ENCODE measurements at regions not wholly inside any gene's neighbourhood (a gene's known extent, or its start where the extent isn't known, plus 50 kb on each side); places are given as distances from the start of the nearest gene placed in this dataset.

GRCh38 chr1:186540521-186540920 is 79.6 kb upstream of the PDC start:
- no peak for FAIRE-seq

GRCh38 chr1:186536273-186536890 is 75.5 kb upstream of the PDC start:
- intact Hi-C loops (cut with DNase I) = no loop called here
- H3K27ac ChIP-seq (ENCODE audit: low read depth in 2 of 2, low read length in 2 of 2) = no peak overlapping the region
- no peaks in the 10 kb centered on the region for H3K27me3 ChIP-seq (ENCODE audit: control insufficient read depth, insufficient read depth, low read length)
- H3K36me3 ChIP-seq (ENCODE audit: control insufficient read depth in 2 of 3, insufficient read depth in 3 of 3, low read length in 3 of 3) = no peaks in the 10 kb centered on the region
- no peaks in the 10 kb centered on the region for H3K4me1 ChIP-seq (ENCODE audit: control insufficient read depth in 2 of 3, insufficient read depth in 2 of 3, low read depth in 1 of 3, low read length in 3 of 3)
- H3K9ac ChIP-seq (ENCODE audit: low read length in 3 of 3) = no peak overlapping the region
- H3K4me3 ChIP-seq (ENCODE audit: low read length in 3 of 3) = no peak overlapping the region
- FAIRE-seq = no peak
- no peaks in the 10 kb centered on the region for H3K9me3 ChIP-seq (ENCODE audit: control insufficient read depth in 2 of 3, insufficient read depth in 1 of 3, low read length in 3 of 3)
- TF ChIP-seq CTCF (IDR thresholded peaks at IDR 0.05; ENCODE audit: borderline replicate concordance, extremely low read depth, insufficient read depth) = no peak
- DNase-seq = no peak

More at GRCh38 chr1:186540521-186540920, 79.6 kb upstream of the PDC start:
- Histone ChIP-seq H3K9ac (ENCODE audit: low read length in 3 of 3) (no peak overlapping the region), H3K36me3 (ENCODE audit: control insufficient read depth in 2 of 3, insufficient read depth in 3 of 3, low read length in 3 of 3) (no peaks in the 10 kb centered on the region), H3K27me3 (ENCODE audit: control insufficient read depth, insufficient read depth, low read length) (no peaks in the 10 kb centered on the region), H3K27ac (ENCODE audit: low read depth in 2 of 2, low read length in 2 of 2) (no peak overlapping the region), H3K9me3 (ENCODE audit: control insufficient read depth in 2 of 3, insufficient read depth in 1 of 3, low read length in 3 of 3) (no peaks in the 10 kb centered on the region), H3K4me1 (ENCODE audit: control insufficient read depth in 2 of 3, insufficient read depth in 2 of 3, low read depth in 1 of 3, low read length in 3 of 3) (no peaks in the 10 kb centered on the region), H3K4me3 (ENCODE audit: low read length in 3 of 3) (no peak overlapping the region)
- no peak for TF ChIP-seq CTCF (IDR thresholded peaks at IDR 0.05; ENCODE audit: borderline replicate concordance, extremely low read depth, insufficient read depth)
- no peak for DNase-seq
- intact Hi-C loops (cut with DNase I) = no loop called here

- intact Hi-C loops (cut with DNase I) = no loop called here
- H3K36me3 ChIP-seq (ENCODE audit: control insufficient read depth in 2 of 3, insufficient read depth in 3 of 3, low read length in 3 of 3) = no peaks in the 10 kb centered on the region
- no peak for DNase-seq
- FAIRE-seq = no peak
- H3K9ac ChIP-seq (ENCODE audit: low read length in 3 of 3) = no peak overlapping the region
- no peaks in the 10 kb centered on the region for H3K4me1 ChIP-seq (ENCODE audit: control insufficient read depth in 2 of 3, insufficient read depth in 2 of 3, low read depth in 1 of 3, low read length in 3 of 3)
- TF ChIP-seq CTCF (IDR thresholded peaks at IDR 0.05; ENCODE audit: borderline replicate concordance, extremely low read depth, insufficient read depth) = no peak
- no peaks in the 10 kb centered on the region for H3K27me3 ChIP-seq (ENCODE audit: control insufficient read depth, insufficient read depth, low read length)
- H3K4me3 ChIP-seq (ENCODE audit: low read length in 3 of 3) = no peak overlapping the region
- H3K9me3 ChIP-seq (ENCODE audit: control insufficient read depth in 2 of 3, insufficient read depth in 1 of 3, low read length in 3 of 3) = no peaks in the 10 kb centered on the region
- no peak overlapping the region for H3K27ac ChIP-seq (ENCODE audit: low read depth in 2 of 2, low read length in 2 of 2)
Observed at GRCh38 chr1:186535388-186536133, 74.6 kb upstream of the PDC start.
